ENCODE measurements at regions not wholly inside any gene's neighbourhood (a gene's known extent, or its start where the extent isn't known, plus 50 kb on each side); places are given as distances from the start of the nearest gene placed in this dataset.

DNA sequence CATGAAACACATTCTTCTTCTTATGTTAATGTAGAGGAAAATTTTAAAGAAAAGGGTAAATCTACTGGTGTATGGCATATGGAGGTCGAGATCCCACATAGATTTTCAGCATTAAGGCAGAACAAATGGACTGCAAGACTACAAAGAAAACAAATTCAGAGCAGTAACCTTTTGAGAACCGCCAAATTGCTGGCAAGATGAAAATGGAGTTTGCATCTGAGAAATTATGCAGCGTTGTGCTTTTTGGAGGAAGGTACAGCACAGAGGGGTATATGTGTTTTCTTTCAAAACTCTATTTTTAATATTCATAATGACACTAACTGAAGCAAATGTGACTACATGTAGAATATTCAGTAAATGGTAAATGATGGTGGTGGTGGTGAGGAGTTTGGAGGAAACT, 59.0 kb upstream of the PARD3B start:
- no peak for TF ChIP-seq RFX5 (IDR thresholded peaks at IDR 0.05)
- FAIRE-seq, result no peak
- no peak for DNase-seq (ENCODE audit: low read depth in 1 of 2, low spot score in 1 of 2)
- no peak overlapping the region for H3K4me2 ChIP-seq
- H3K4me1 ChIP-seq, result 0 out of 3 replicates have a peak, but pooled peaks cover 3% of the 10 kb centered on the region
- no peak overlapping the region for H3K27ac ChIP-seq
- ChIA-PET POLR2A (no interaction called here), CTCF (no interaction called here)
- WGBS (ENCODE audit: missing lambda C conversion rate), result 56% methylated on average over 3 of the region's 3 CpGs
- no peaks in the 10 kb centered on the region for H3K9me3 ChIP-seq
- H3K4me3 ChIP-seq, result no peak overlapping the region
- no peak for ATAC-seq

- 37% methylated on average over 2 of the region's 2 CpGs for WGBS (ENCODE audit: missing lambda C conversion rate)
- DNase-seq (ENCODE audit: low read depth in 1 of 2, low spot score in 1 of 2) (no peak), ATAC-seq (no peak)
Measured at GRCh38 chr2:204486805-204487204, 58.5 kb upstream of the PARD3B start.

DNA sequence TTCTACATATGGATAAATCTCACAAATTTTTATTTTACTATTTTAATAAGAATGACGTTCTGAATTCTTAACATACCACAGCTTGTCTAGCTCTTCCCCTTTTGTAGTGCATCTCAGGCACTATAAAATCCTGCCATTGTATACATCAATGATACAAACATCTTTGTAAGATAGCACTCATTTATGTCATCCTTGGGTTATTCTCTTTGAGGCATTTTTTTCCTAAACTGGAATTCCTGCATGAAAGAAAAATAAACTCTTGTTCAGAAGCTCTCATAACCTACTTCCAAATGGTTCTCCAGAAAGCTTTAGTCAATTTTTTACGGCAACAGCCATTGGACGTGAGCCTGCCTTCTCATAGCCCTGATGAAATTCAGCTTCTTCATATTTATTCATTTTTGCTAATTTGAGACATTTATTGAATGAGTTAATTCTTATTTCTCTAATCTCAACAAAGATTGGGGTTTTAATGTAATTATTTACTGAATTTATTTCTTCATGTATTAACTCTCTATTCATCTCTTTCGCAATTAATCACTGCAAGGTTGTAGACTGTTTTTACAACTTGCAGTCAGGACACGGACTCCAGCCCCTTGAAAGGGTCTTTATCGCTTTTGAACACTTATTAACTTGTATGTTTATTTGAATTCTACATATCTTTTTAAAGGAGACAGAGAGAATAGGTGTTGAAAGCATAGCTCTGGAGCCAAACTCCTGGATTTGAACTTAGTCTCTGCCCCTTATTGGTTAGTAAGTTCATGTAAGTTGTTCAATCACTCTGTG, 57.6 kb upstream of the PARD3B start:
- no peak for TF ChIP-seq HOXB5 (CRISPR knock-in tag; IDR thresholded peaks at IDR 0.05)
- TF ChIP-seq RARB (CRISPR knock-in tag; IDR thresholded peaks at IDR 0.05), result no peak
- TF ChIP-seq HEYL (CRISPR knock-in tag; IDR thresholded peaks at IDR 0.05), result no peak
- no peak for TF ChIP-seq FOSB (CRISPR knock-in tag; IDR thresholded peaks at IDR 0.05)
- no peak for TF ChIP-seq CEBPB (IDR thresholded peaks at IDR 0.05)
- TF ChIP-seq ESRRA (IDR thresholded peaks at IDR 0.05; ENCODE audit: borderline replicate concordance, low read length), result no peak
- TF ChIP-seq RFX5 (IDR thresholded peaks at IDR 0.05), result no peak
- no peak for TF ChIP-seq SREBF2 (IDR thresholded peaks at IDR 0.05)
- TF ChIP-seq HMGXB4 (CRISPR knock-in tag; IDR thresholded peaks at IDR 0.05; ENCODE audit: borderline replicate concordance), result no peak
- TF ChIP-seq HOXA7 (CRISPR knock-in tag; IDR thresholded peaks at IDR 0.05), result no peak
- no peak for TF ChIP-seq HDAC2 (IDR thresholded peaks at IDR 0.05)
- TF ChIP-seq JUN (IDR thresholded peaks at IDR 0.05), result no peak
- TF ChIP-seq, protein P1, sequence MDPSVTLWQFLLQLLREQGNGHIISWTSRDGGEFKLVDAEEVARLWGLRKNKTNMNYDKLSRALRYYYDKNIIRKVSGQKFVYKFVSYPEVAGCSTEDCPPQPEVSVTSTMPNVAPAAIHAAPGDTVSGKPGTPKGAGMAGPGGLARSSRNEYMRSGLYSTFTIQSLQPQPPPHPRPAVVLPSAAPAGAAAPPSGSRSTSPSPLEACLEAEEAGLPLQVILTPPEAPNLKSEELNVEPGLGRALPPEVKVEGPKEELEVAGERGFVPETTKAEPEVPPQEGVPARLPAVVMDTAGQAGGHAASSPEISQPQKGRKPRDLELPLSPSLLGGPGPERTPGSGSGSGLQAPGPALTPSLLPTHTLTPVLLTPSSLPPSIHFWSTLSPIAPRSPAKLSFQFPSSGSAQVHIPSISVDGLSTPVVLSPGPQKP (IDR thresholded peaks at IDR 0.05; ENCODE audit: low read depth, low read length), result no peak
- no peak for ATAC-seq
- no peak for FAIRE-seq
- no peak for DNase-seq (ENCODE audit: low read depth in 1 of 2, low spot score in 1 of 2)
- POLR2A ChIA-PET, result no interaction called here
- no peak overlapping the region for H3K4me3 ChIP-seq
- peaks cover 6% of the 10 kb centered on the region; the same call in 2 of the 3 replicates for H3K4me1 ChIP-seq
- no peaks in the 10 kb centered on the region for H3K9me3 ChIP-seq
- CTCF ChIA-PET, result no interaction called here
- 48% methylated on average over 6 of the region's 6 CpGs for WGBS (ENCODE audit: missing lambda C conversion rate)
- H3K4me2 ChIP-seq, result no peak overlapping the region
- H3K27ac ChIP-seq, result no peak overlapping the region

More at GRCh38 chr2:204486805-204487204, 58.5 kb upstream of the PARD3B start:
- no peak for TF ChIP-seq EHF (CRISPR knock-in tag; IDR thresholded peaks at IDR 0.05)
- TF ChIP-seq KDM5A (IDR thresholded peaks at IDR 0.05), result no peak
- no peak for TF ChIP-seq HDAC2 (IDR thresholded peaks at IDR 0.05)
- TF ChIP-seq NFE2L2 (conservative IDR thresholded peaks at IDR 0.05; ENCODE audit: low read length), result no peak
- no peak for TF ChIP-seq HOXB5 (CRISPR knock-in tag; IDR thresholded peaks at IDR 0.05)
- TF ChIP-seq, protein P1 (IDR thresholded peaks at IDR 0.05; ENCODE audit: low read depth, low read length), result no peak
- TF ChIP-seq CTCF (IDR thresholded peaks at IDR 0.05), result no peak
- no peak for TF ChIP-seq RFX5 (IDR thresholded peaks at IDR 0.05)
- TF ChIP-seq POLR2AphosphoS2 (conservative IDR thresholded peaks at IDR 0.05; ENCODE audit: low read length), result no peak
- TF ChIP-seq RARB (CRISPR knock-in tag; IDR thresholded peaks at IDR 0.05), result no peak
- TF ChIP-seq FOXS1 (CRISPR knock-in tag; IDR thresholded peaks at IDR 0.05), result no peak
- TF ChIP-seq TP53 (CRISPR knock-in tag; IDR thresholded peaks at IDR 0.05), result no peak
- TF ChIP-seq HES2 (IDR thresholded peaks at IDR 0.05), result no peak
- H3K4me3 ChIP-seq, result no peak overlapping the region
- ChIA-PET CTCF (no interaction called here), POLR2A (no interaction called here)
- H3K4me1 ChIP-seq, result peaks cover 6% of the 10 kb centered on the region; the same call in 2 of the 3 replicates
- no peak overlapping the region for H3K27ac ChIP-seq
- no peak overlapping the region for H3K4me2 ChIP-seq
- no peaks in the 10 kb centered on the region for H3K9me3 ChIP-seq
- FAIRE-seq, result no peak
